RKO (cell line): ENCODE measurements at regions not wholly inside any gene's neighbourhood (a gene's known extent, or its start where the extent isn't known, plus 50 kb on each side); places are given as distances from the start of the nearest gene placed in this dataset.
A peak's percentile ranks its signal among the peaks of the same experiment; 100 is the strongest.
"Not testable (repeated sequence)": the region's sequence is repeated elsewhere in the genome, so short reads cannot be mapped to it uniquely, and the experiment has no call there.

ENCODE experiments used
- DNase-seq: peaks from one replicate; pipeline ENCODE4 v3.0.0-alpha.2; 2016; ENCODE audit warnings: low spot score

- DNase-seq, result no peak
These were observed 243.5 kb downstream of the GPAT3 start for GRCh38 chr4:83779103-83780052.

GRCh38 chr4:83772685-83773084 is 236.8 kb downstream of the GPAT3 start:
- DNase-seq, result no peak

GRCh38 chr4:83771113-83771705 is 235.3 kb downstream of the GPAT3 start:
- peak; percentile 66 for DNase-seq

GRCh38 chr4:83768146-83768545 is 232.2 kb downstream of the GPAT3 start:
- DNase-seq, result no peak

GRCh38 chr4:83767067-83767466 is 231.2 kb downstream of the GPAT3 start:
- DNase-seq, result no peak

- no peak for DNase-seq
These were observed 223.7 kb downstream of the GPAT3 start for GRCh38 chr4:83759611-83760010.

GRCh38 chr4:83758285-83758684 is 222.4 kb downstream of the GPAT3 start:
- DNase-seq, result no peak

GRCh38 chr4:83757121-83757621 is 221.3 kb downstream of the GPAT3 start:
- no peak for DNase-seq

GRCh38 chr4:83753260-83753659 is 217.4 kb downstream of the GPAT3 start:
- no peak for DNase-seq

GRCh38 chr4:83751336-83751949 is 215.5 kb downstream of the GPAT3 start:
- no peak for DNase-seq

- DNase-seq, result no peak
These were observed 212.8 kb downstream of the GPAT3 start for GRCh38 chr4:83748711-83749110.

GRCh38 chr4:83738895-83739294 is 203.0 kb downstream of the GPAT3 start:
- DNase-seq, result no peak

GRCh38 chr4:83734576-83734975 is 198.7 kb downstream of the GPAT3 start:
- no peak for DNase-seq

- DNase-seq, result no peak
These were observed 196.3 kb downstream of the GPAT3 start for GRCh38 chr4:83732114-83732635.

- peak; percentile 65 for DNase-seq
These were observed 195.7 kb downstream of the GPAT3 start for GRCh38 chr4:83731609-83732008.

GRCh38 chr4:83730958-83731357 is 195.1 kb downstream of the GPAT3 start:
- not testable (repeated sequence) for DNase-seq

GRCh38 chr4:83728191-83728590 is 192.3 kb downstream of the GPAT3 start:
- DNase-seq, result no peak

GRCh38 chr4:83725336-83726085 is 189.6 kb downstream of the GPAT3 start:
- DNase-seq, result no peak

- DNase-seq, result no peak
These were observed 188.8 kb downstream of the GPAT3 start for GRCh38 chr4:83724485-83725335.

GRCh38 chr4:83723609-83724008 is 187.7 kb downstream of the GPAT3 start:
- DNase-seq, result no peak

- DNase-seq, result no peak
These were observed 186.9 kb downstream of the GPAT3 start for GRCh38 chr4:83722730-83723269.
